AG04449 (cell line): ENCODE measurements at regions not wholly inside any gene's neighbourhood (a gene's known extent, or its start where the extent isn't known, plus 50 kb on each side); places are given as distances from the start of the nearest gene placed in this dataset.

ENCODE experiments used
- CTCF ChIA-PET: fragments of 350-600 bp; formaldehyde crosslinking; extraction: SDS; loops from one replicate; lab custom pipeline; 2021; ENCODE audit warnings: antibody characterized with exemption; lab: Yijun Ruan, JAX
- POLR2A ChIA-PET: fragments of 400-600, 350-600 bp; formaldehyde crosslinking; extraction: SDS; loops from one replicate; lab custom pipeline; 2020; ENCODE audit warnings: antibody characterized with exemption, inconsistent platforms; lab: Yijun Ruan, JAX
- DNase-seq: peaks from one replicate; pipeline ENCODE4 v3.0.0-alpha.2; 2010; ENCODE audit warnings: low read depth, low spot score
- H3K4me3 ChIP-seq: 2 replicates; pipeline ENCODE4 v1.5.1; 2011; ENCODE audit warnings: low read depth, mild to moderate bottlenecking, control low read depth, low read length
- CTCF ChIP-seq: IDR thresholded peaks from one replicate; pipeline ENCODE4 v1.5.1; 2011; ENCODE audit warnings: mild to moderate bottlenecking, moderate library complexity, low read length, control low read depth, inconsistent platforms; ENCODE audit not compliant: insufficient read depth; ENCODE audit errors: missing control alignments

DNA sequence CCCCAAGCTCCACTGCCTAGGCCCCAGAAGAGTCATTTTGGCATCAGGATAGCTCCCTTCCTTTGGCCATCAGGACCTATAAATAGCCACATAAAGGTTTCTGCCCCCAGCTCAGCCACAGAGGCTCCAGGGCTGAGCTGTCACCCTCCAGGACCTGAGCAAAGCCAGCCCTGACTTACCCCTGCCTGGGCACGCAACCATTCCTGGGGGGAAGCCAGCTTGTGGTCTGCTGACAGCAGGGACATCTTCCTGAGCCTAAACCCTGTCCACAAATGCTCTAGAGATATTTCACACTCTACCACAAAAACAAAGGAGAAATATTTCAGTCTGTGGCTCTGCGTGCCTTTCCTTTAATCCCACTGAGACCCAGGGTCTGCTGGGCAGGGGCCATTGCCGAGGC is 123.7 kb upstream of the CCL2 start:
- H3K4me3 ChIP-seq: no peak overlapping the region
- no peak for DNase-seq
- TF ChIP-seq CTCF: no peak
- POLR2A ChIA-PET: no interaction called here
- CTCF ChIA-PET: no interaction called here

GRCh38 chr17:34133350-34133749 is 121.7 kb upstream of the CCL2 start:
- H3K4me3 ChIP-seq: no peak overlapping the region
- ChIA-PET CTCF (no interaction called here), POLR2A (no interaction called here)
- TF ChIP-seq CTCF: no peak
- no peak for DNase-seq

GRCh38 chr17:34135841-34136240 is 119.2 kb upstream of the CCL2 start:
- CTCF ChIA-PET: no interaction called here
- POLR2A ChIA-PET: no interaction called here
- TF ChIP-seq CTCF: no peak
- no peak overlapping the region for H3K4me3 ChIP-seq
- no peak for DNase-seq

DNA sequence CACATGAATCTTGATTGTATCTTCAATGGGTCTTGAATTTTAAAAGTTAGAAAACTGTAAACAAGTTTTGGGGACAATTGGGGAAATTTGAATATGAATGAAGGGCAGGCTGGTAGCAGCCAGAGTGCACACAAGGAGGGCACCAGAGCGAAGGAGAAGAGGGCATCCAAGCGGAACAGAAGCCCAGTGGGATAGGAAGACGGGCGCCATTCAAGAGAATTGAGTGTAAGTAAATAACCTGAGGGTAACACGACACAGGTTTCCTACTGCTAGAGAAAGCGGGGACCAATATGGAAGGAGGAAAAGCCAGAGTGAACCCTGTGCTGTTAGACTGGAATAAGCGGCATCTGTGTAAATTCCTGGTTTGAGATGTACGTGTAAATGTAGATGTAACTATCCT is 115.1 kb upstream of the CCL2 start:
- CTCF ChIA-PET: interaction anchor here (1.5 kb wide), 1 partner anchor 32 kb away, joined by 3 read pairs; no protein-coding TSS in a partner anchor

DNA sequence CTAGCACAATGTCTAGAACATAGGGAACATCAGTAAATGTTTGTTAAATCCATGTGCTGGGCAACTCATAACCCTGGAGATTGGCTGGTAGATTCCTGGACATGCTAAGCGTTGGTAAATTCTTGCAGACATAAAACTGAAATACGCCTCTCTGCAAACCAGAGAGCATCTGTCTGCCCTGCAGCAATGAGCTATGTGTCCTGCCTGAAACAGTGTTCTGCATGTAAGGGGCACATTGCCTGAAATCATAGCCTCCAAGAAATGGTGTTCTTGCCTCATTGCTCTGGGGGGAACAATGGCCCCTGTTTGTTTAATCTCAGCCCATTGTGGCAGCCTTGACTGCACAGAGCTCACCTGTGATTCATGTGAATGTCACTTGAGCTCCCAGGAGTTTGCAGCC is 113.5 kb upstream of the CCL2 start:
- ChIA-PET CTCF (interaction anchor here (1.2 kb wide), 1 partner anchor 220 kb away, joined by 6 read pairs; no protein-coding TSS in a partner anchor), POLR2A (no interaction called here)
- no peak overlapping the region for H3K4me3 ChIP-seq
- no peak for DNase-seq
- TF ChIP-seq CTCF: no peak

More for the DNA sequence above, 115.1 kb upstream of the CCL2 start:
- no peak overlapping the region for H3K4me3 ChIP-seq
- POLR2A ChIA-PET: no interaction called here
- TF ChIP-seq CTCF: no peak
- no peak for DNase-seq

DNA sequence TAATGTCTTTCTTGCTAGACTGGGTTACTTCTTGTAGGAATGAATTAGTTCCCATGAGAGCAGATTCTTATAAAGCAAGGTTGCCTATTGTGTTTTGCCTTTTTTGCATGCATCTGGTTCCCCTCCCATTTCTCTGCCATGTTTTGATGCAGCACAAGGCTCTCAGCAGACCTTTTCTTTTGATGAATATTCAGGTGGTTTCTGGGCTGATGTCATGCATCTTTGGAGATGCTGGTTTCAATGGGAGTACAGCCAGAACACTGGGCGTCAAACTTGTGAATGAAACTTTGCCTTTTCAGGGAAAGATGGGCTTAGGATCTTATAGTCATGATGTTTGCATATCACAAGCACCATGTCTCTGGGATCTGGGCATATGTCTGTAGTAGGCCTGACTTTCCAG is 111.7 kb upstream of the CCL2 start:
- CTCF ChIA-PET: no interaction called here
- POLR2A ChIA-PET: no interaction called here
- no peak for TF ChIP-seq CTCF

More for the DNA sequence above, 111.7 kb upstream of the CCL2 start:
- H3K4me3 ChIP-seq: no peak overlapping the region
- DNase-seq: no peak
